ENCODE measurements at regions not wholly inside any gene's neighbourhood (a gene's known extent, or its start where the extent isn't known, plus 50 kb on each side); places are given as distances from the start of the nearest gene placed in this dataset.

GRCh38 chr14:83462759-83463158, 1929.1 kb upstream of the SEL1L start:
- no peak overlapping the region for H2AFZ ChIP-seq (ENCODE audit: low read depth, low read length)
- TF ChIP-seq TAF1 (IDR thresholded peaks at IDR 0.05; ENCODE audit: low read depth): no peak
- TF ChIP-seq SMC3 (conservative IDR thresholded peaks at IDR 0.05; ENCODE audit: poor library complexity): no peak
- TF ChIP-seq REST (IDR thresholded peaks at IDR 0.05; ENCODE audit: borderline replicate concordance): no peak
- TF ChIP-seq EZH2 (IDR thresholded peaks at IDR 0.05; ENCODE audit: borderline replicate concordance, insufficient read depth, low read length, poor library complexity, severe bottlenecking): no peak
- TF ChIP-seq MXI1 (conservative IDR thresholded peaks at IDR 0.05; ENCODE audit: poor library complexity, severe bottlenecking): no peak
- no peak for TF ChIP-seq RAD21 (conservative IDR thresholded peaks at IDR 0.05)
- no peak for TF ChIP-seq POLR2AphosphoS5 (IDR thresholded peaks at IDR 0.05)
- TF ChIP-seq CTCF (IDR thresholded peaks at IDR 0.05; ENCODE audit: poor library complexity, severe bottlenecking): no peak

GRCh38 chr14:83463500-83464098, 1929.9 kb upstream of the SEL1L start:
- no peak overlapping the region for H2AFZ ChIP-seq (ENCODE audit: low read depth, low read length)
- H3K27me3 ChIP-seq (ENCODE audit: insufficient read depth, low read depth, low read length): no peaks in the 10 kb centered on the region
- no peaks in the 10 kb centered on the region for H3K79me2 ChIP-seq (replicated peaks; ENCODE audit: insufficient read depth, low read length)
- H3K4me2 ChIP-seq (ENCODE audit: low read length): no peak overlapping the region
- H3K9me3 ChIP-seq (ENCODE audit: low read length): no peaks in the 10 kb centered on the region
- TF ChIP-seq EZH2 (IDR thresholded peaks at IDR 0.05; ENCODE audit: borderline replicate concordance, insufficient read depth, low read length, poor library complexity, severe bottlenecking) (no peak), EP300 (conservative IDR thresholded peaks at IDR 0.05; ENCODE audit: poor library complexity, severe bottlenecking) (no peak), RAD21 (conservative IDR thresholded peaks at IDR 0.05) (peak; percentile 48), CTCF (IDR thresholded peaks at IDR 0.05; ENCODE audit: poor library complexity, severe bottlenecking) (peak; percentile 48), MXI1 (conservative IDR thresholded peaks at IDR 0.05; ENCODE audit: poor library complexity, severe bottlenecking) (no peak), REST (IDR thresholded peaks at IDR 0.05; ENCODE audit: borderline replicate concordance) (no peak), TAF1 (IDR thresholded peaks at IDR 0.05; ENCODE audit: low read depth) (no peak), POLR2AphosphoS5 (IDR thresholded peaks at IDR 0.05) (no peak), SMC3 (conservative IDR thresholded peaks at IDR 0.05; ENCODE audit: poor library complexity) (peak; percentile 33)
- H3K9me2 ChIP-seq (ENCODE audit: insufficient read depth, low read length): no peaks in the 10 kb centered on the region
- no peaks in the 10 kb centered on the region for H3F3A ChIP-seq (ENCODE audit: insufficient read depth, low read length, poor library complexity, severe bottlenecking)
- H3K4me3 ChIP-seq (ENCODE audit: low read length): no peak overlapping the region
- H4K20me1 ChIP-seq (ENCODE audit: insufficient read depth): no peaks in the 10 kb centered on the region
- no peaks in the 10 kb centered on the region for H3K36me3 ChIP-seq (ENCODE audit: insufficient read depth, low read length)
- H3K27ac ChIP-seq (ENCODE audit: low read length): no peak overlapping the region
- H3K9ac ChIP-seq (ENCODE audit: low read length): no peak overlapping the region

More at GRCh38 chr14:83462759-83463158, 1929.1 kb upstream of the SEL1L start:
- H3K9me2 ChIP-seq (ENCODE audit: insufficient read depth, low read length): no peaks in the 10 kb centered on the region
- H3K27ac ChIP-seq (ENCODE audit: low read length): no peak overlapping the region
- H3K4me2 ChIP-seq (ENCODE audit: low read length): no peak overlapping the region
- no peak overlapping the region for H3K4me3 ChIP-seq (ENCODE audit: low read length)
- H3K9ac ChIP-seq (ENCODE audit: low read length): no peak overlapping the region
- H3K36me3 ChIP-seq (ENCODE audit: insufficient read depth, low read length): no peaks in the 10 kb centered on the region
- no peaks in the 10 kb centered on the region for H3F3A ChIP-seq (ENCODE audit: insufficient read depth, low read length, poor library complexity, severe bottlenecking)
- H3K27me3 ChIP-seq (ENCODE audit: insufficient read depth, low read depth, low read length): no peaks in the 10 kb centered on the region
- no peaks in the 10 kb centered on the region for H4K20me1 ChIP-seq (ENCODE audit: insufficient read depth)
- no peaks in the 10 kb centered on the region for H3K9me3 ChIP-seq (ENCODE audit: low read length)
- H3K79me2 ChIP-seq (replicated peaks; ENCODE audit: insufficient read depth, low read length): no peaks in the 10 kb centered on the region
